ENCODE measurements at regions not wholly inside any gene's neighbourhood (a gene's known extent, or its start where the extent isn't known, plus 50 kb on each side); places are given as distances from the start of the nearest gene placed in this dataset.

- no peak for TF ChIP-seq CTCF (IDR thresholded peaks at IDR 0.05)
- TF ChIP-seq POLR2A (IDR thresholded peaks at IDR 0.05), result no peak
Measured at GRCh38 chr5:5905186-5905585, 473.2 kb downstream of the MED10 start.

All from heart left ventricle (tissue), 13 donors.